H1 (cell line): ENCODE measurements at regions not wholly inside any gene's neighbourhood (a gene's known extent, or its start where the extent isn't known, plus 50 kb on each side); places are given as distances from the start of the nearest gene placed in this dataset.

Source experiments
- CTCF ChIP-seq, 3 experiments: IDR thresholded peaks; 1 replicate in 2 of 3; 2 replicates in 1 of 3; pipeline versions ENCODE4 v1.5.1 to v1.6.1; 2011; ENCODE audit warnings: low read length in 3 of 3, mild to moderate bottlenecking in 3 of 3, inconsistent platforms in 2 of 3, low read depth in 1 of 3, moderate library complexity in 1 of 3; ENCODE audit not compliant: insufficient read depth in 1 of 3; ENCODE audit errors: control extremely low read depth in 1 of 3
- EP300 ChIP-seq, 2 experiments: IDR thresholded peaks; 1 replicate in 1 of 2; 2 replicates in 1 of 2; pipeline ENCODE4 v1.6.1; 2011 to 2012; ENCODE audit warnings: low read depth in 2 of 2, low read length in 2 of 2, mild to moderate bottlenecking in 2 of 2, borderline replicate concordance in 1 of 2, inconsistent platforms in 1 of 2, moderate library complexity in 1 of 2
- EZH2 ChIP-seq: fragments of 200-600 bp; sonication (generic); IDR thresholded peaks from 2 replicates; pipeline ENCODE4 v1.7.1; 2012; ENCODE audit warnings: low read depth, mild to moderate bottlenecking, moderate library complexity, low read length, inconsistent platforms; ENCODE audit not compliant: severe bottlenecking
- MAX ChIP-seq: IDR thresholded peaks from 2 replicates; pipeline ENCODE4 v1.6.1; 2012; ENCODE audit warnings: inconsistent platforms
- POU5F1 ChIP-seq: IDR thresholded peaks from 2 replicates; pipeline ENCODE4 v1.6.1; 2011; ENCODE audit warnings: low read depth, mild to moderate bottlenecking, low read length, moderate library complexity

GRCh38 chr10:130427216-130427722, 291.1 kb downstream of the GLRX3 start:
- TF ChIP-seq CTCF (IDR thresholded peaks at IDR 0.05; ENCODE audit: control extremely low read depth in 1 of 3, insufficient read depth in 1 of 3, low read depth in 1 of 3, low read length in 3 of 3): no peak
- TF ChIP-seq MAX: no peak
- no peak for TF ChIP-seq EZH2
- TF ChIP-seq POU5F1: no peak
- no peak for TF ChIP-seq EP300 (IDR thresholded peaks at IDR 0.05; ENCODE audit: borderline replicate concordance in 1 of 2, low read depth in 2 of 2, low read length in 2 of 2)
